Ovary (tissue), 7 donors: ENCODE measurements at regions not wholly inside any gene's neighbourhood (a gene's known extent, or its start where the extent isn't known, plus 50 kb on each side); places are given as distances from the start of the nearest gene placed in this dataset.
"Not testable (repeated sequence)": the region's sequence is repeated elsewhere in the genome, so short reads cannot be mapped to it uniquely, and the experiment has no call there.

ENCODE experiments used
- DNase-seq, 5 donors: peaks; one replicate each; pipeline ENCODE4 v3.0.0-alpha.2; 2019 to 2020
- H3K27ac ChIP-seq, 2 donors: fragments of 200-600 bp; one replicate each; pipeline versions ENCODE4 v1.5.1 to v1.8.0; 2019 to 2022
- H3K27me3 ChIP-seq: fragments of 200-600 bp; one replicate; pipeline ENCODE4 v1.8.0; 2022
- H3K36me3 ChIP-seq: fragments of 200-600 bp; sonication (generic); one replicate; pipeline ENCODE4 v1.5.1; 2019
- H3K4me1 ChIP-seq: one replicate; pipeline ENCODE4 v1.8.1; 2013; ENCODE audit warnings: mild to moderate bottlenecking, moderate library complexity; ENCODE audit not compliant: insufficient read depth
- H3K4me3 ChIP-seq: fragments of 200-600 bp; sonication (generic); one replicate; pipeline ENCODE4 v1.5.1; 2017
- H3K9me3 ChIP-seq, 2 donors: fragments of 200-600 bp in 1 of 2; sonication (generic) in 1 of 2; one replicate each; pipeline versions ENCODE4 v1.5.1 to v1.8.1; 2013 to 2019; ENCODE audit warnings: mild to moderate bottlenecking in 1 of 2, moderate library complexity in 1 of 2
- EP300 ChIP-seq: sonication (generic); formaldehyde crosslinking; IDR thresholded peaks from one replicate; pipeline ENCODE4 v1.6.1; 2017; ENCODE audit warnings: antibody characterized with exemption
- POLR2A ChIP-seq: fragments of 450-650 bp; IDR thresholded peaks from one replicate; pipeline ENCODE4 v1.6.1; 2017; ENCODE audit warnings: antibody characterized with exemption, mild to moderate bottlenecking, moderate library complexity
- WGBS, 3 donors: extraction: QIAGEN DNeasy Blood & Tissue Kit in 1 of 3; methylation state at CpG; one replicate each; pipeline versions ENCODE4 v1.1.5 to v1.1.7; 2013 to 2017; 5-methylcytosine and 5-hydroxymethylcytosine counted together
- intact Hi-C, 4 donors: fragments of 100-400 bp; cut with DNase I; formaldehyde crosslinking; loops; one replicate each; pipeline versions ENCODE4 v1.11.0 to v1.15.1; 2022 to 2023
- TF ChIP-seq, protein P1 (sequence below), 3 donors: fragments of 450-650 bp in 2 of 3; fragments of 200-600 bp in 1 of 3; IDR thresholded peaks; one replicate each; pipeline versions ENCODE4 v1.5.1 to v1.8.0; 2016 to 2022; ENCODE audit warnings: antibody characterized with exemption in 3 of 3, mild to moderate bottlenecking in 1 of 3
- donor health status: DM: no; HTN: no; CAD: no; lungs with moderate emphysema.
- donor health status: DM: no; HTN: no; CAD: no.
- donor health status: Bipolar disorder and iron deficiency.
- donor health status: DM: no; HTN: no; CAD: no.
- donor health status: DM: yes; HTN: yes; CAD: no.

DNA sequence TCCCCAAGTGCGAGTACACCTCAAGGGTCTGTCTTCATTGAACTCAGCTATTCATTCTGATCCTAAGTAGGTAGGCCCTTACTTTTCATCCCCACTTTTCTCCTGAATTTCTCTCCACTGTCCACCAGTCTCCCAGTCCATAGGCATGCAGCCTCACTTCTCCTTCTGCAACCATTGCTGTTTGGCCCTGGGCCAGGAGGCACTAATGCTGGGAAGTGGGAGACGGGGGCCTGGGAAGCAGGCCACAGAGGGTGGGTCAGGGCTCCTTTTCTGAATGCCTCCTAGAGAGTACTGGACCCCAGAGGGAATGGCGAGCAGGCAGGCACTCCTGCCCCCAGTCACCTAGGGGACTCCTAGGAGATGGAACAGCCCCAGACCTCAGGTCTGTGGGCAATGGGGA is 203.5 kb upstream of the RPL34 start:
- H3K9me3 ChIP-seq = no peaks in the 10 kb centered on the region
- H3K4me1 ChIP-seq = no peaks in the 10 kb centered on the region
- TF ChIP-seq EP300 (no peak), POLR2A (no peak)
- TF ChIP-seq, protein P1, sequence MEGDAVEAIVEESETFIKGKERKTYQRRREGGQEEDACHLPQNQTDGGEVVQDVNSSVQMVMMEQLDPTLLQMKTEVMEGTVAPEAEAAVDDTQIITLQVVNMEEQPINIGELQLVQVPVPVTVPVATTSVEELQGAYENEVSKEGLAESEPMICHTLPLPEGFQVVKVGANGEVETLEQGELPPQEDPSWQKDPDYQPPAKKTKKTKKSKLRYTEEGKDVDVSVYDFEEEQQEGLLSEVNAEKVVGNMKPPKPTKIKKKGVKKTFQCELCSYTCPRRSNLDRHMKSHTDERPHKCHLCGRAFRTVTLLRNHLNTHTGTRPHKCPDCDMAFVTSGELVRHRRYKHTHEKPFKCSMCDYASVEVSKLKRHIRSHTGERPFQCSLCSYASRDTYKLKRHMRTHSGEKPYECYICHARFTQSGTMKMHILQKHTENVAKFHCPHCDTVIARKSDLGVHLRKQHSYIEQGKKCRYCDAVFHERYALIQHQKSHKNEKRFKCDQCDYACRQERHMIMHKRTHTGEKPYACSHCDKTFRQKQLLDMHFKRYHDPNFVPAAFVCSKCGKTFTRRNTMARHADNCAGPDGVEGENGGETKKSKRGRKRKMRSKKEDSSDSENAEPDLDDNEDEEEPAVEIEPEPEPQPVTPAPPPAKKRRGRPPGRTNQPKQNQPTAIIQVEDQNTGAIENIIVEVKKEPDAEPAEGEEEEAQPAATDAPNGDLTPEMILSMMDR (IDR thresholded peaks at IDR 0.05) = no peak
- DNase-seq = no peak
- no peak overlapping the region for H3K4me3 ChIP-seq
- H3K36me3 ChIP-seq = no peaks in the 10 kb centered on the region
- no peak overlapping the region for H3K27ac ChIP-seq
- intact Hi-C loops = no loop called here
- WGBS, 3 donors = 78 to 100% (median 85%) methylated on average over 3 of the region's 3 CpGs
- H3K27me3 ChIP-seq = no peaks in the 10 kb centered on the region

DNA sequence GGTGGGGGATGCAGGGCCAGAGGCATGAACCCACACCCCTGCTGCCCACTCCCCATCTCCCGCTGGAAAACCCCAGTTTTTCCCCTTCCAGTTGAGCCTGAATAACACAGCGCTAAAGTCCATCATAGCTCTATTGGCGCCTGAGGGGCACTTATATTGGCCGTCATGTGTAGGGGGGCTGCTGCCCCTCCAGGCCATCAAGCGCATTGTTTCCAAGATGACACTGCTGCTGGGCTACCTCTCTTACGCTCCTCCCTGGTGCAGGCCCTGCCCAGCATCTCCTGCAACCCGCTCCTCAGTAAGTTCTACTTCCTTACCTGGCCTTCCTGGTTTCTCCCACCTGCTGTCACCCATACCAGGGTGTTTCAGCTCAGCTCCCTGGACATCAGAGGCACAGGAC is 205.0 kb upstream of the RPL34 start:
- Histone ChIP-seq H3K27ac (no peak overlapping the region), H3K36me3 (no peaks in the 10 kb centered on the region), H3K9me3 (no peaks in the 10 kb centered on the region), H3K4me1 (no peaks in the 10 kb centered on the region), H3K4me3 (no peak overlapping the region), H3K27me3 (no peaks in the 10 kb centered on the region)
- no peak for DNase-seq
- intact Hi-C loops = no loop called here
- 93 to 95% (median 94%) methylated on average over 7 of the region's 7 CpGs for WGBS, 3 donors
- TF ChIP-seq POLR2A = no peak
- TF ChIP-seq, protein P1 (IDR thresholded peaks at IDR 0.05) = no peak
- no peak for TF ChIP-seq EP300

DNA sequence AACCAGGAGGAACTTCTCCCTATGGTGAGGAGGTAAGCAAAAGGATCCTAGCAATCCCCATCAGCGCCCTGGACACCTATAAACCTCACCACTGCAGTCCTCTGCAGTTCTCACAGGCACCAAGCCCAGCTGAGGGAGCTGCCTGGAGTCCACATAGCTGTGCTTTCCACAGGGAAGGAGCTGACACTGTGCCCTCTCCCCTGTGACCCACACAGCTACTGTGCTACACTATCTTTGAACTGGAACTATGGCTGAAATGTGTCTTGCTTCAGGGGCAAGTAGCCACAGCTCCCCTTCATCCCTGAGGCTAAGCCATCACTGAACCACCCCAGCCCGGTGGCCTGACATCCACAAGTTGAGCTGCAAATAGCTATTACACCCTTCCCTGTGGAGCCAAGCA is 208.5 kb upstream of the RPL34 start:
- Histone ChIP-seq H3K4me3 (no peak overlapping the region), H3K4me1 (no peaks in the 10 kb centered on the region), H3K9me3 (no peaks in the 10 kb centered on the region), H3K36me3 (no peaks in the 10 kb centered on the region), H3K27ac (no peak overlapping the region), H3K27me3 (no peaks in the 10 kb centered on the region)
- intact Hi-C loops = no loop called here
- no peak for DNase-seq
- WGBS, 3 donors = 81 to 97% (median 88%) methylated on average over 2 of the region's 2 CpGs
- TF ChIP-seq EP300 (no peak), POLR2A (no peak)
- TF ChIP-seq, protein P1 (IDR thresholded peaks at IDR 0.05) = no peak

DNA sequence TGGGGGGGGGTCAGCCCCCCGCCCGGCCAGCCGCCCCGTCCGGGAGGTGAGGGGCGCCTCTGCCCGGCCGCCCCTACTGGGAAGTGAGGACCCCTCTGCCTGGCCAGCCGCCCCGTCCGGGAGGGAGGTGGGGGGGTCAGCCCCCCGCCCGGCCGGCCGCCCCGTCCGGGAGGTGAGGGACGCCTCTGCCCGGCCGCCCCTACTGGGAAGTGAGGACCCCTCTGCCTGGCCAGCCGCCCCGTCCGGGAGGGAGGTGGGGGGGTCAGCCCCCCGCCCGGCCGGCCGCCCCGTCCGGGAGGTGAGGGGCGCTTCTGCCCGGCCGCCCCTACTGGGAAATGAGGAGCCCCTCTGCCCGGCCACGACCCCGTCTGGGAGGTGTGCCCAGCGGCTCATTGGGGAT is 210.7 kb upstream of the RPL34 start:
- intact Hi-C loops, DNase-seq, H3K4me1 ChIP-seq, H3K36me3 ChIP-seq, H3K4me3 ChIP-seq, H3K27me3 ChIP-seq, H3K9me3 ChIP-seq, H3K27ac ChIP-seq: not testable (repeated sequence)
- WGBS, 3 donors = 93% methylated on average over 27 of the region's 36 CpGs; no CpG with 5 or more reads in 2 of the 3 donors

DNA sequence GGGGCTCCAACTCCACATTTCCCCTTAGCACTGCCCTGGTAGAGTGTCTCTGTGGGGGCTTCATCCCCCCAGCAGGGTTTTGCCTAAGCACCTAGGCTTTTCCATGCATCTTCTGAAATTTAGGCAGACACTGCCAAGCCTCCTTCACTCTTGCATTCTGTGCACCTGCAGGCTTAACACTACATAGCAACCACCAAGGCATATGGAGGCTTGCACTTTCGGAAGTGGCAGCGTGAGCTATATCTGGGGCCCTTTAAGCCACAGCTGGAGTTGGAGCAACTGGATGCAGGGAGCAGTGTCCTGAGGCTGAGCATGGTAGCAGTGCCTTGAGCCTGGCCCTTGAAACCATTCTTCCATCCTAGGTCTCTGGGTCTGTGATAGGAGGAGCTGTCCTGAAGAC is 214.8 kb upstream of the RPL34 start:
- Histone ChIP-seq H3K9me3 (peaks cover 0 to 3% of the 10 kb centered on the region in 2 donors), H3K4me3 (no peak overlapping the region), H3K4me1 (no peaks in the 10 kb centered on the region), H3K36me3 (no peaks in the 10 kb centered on the region), H3K27me3 (no peaks in the 10 kb centered on the region), H3K27ac (no peak overlapping the region)
- 90 to 100% (median 95%) methylated on average over 2 of the region's 2 CpGs for WGBS, 3 donors
- intact Hi-C loops = no loop called here
- no peak for TF ChIP-seq EP300
- TF ChIP-seq, protein P1 (IDR thresholded peaks at IDR 0.05) = no peak
- TF ChIP-seq POLR2A = no peak
- DNase-seq = no peak
